22Rv1 (cell line): ENCODE measurements at regions not wholly inside any gene's neighbourhood (a gene's known extent, or its start where the extent isn't known, plus 50 kb on each side); places are given as distances from the start of the nearest gene placed in this dataset.

Experiments
- ZFX ChIP-seq: fragments of 450-650 bp; IDR thresholded peaks from 2 replicates; pipeline ENCODE4 v1.6.1; 2017; ENCODE audit warnings: antibody characterized with exemption, borderline replicate concordance
- TF ChIP-seq, protein P1 (sequence below): fragments of 450-650 bp; IDR thresholded peaks from 2 replicates; pipeline ENCODE4 v1.5.1; 2017; ENCODE audit warnings: mild to moderate bottlenecking

DNA sequence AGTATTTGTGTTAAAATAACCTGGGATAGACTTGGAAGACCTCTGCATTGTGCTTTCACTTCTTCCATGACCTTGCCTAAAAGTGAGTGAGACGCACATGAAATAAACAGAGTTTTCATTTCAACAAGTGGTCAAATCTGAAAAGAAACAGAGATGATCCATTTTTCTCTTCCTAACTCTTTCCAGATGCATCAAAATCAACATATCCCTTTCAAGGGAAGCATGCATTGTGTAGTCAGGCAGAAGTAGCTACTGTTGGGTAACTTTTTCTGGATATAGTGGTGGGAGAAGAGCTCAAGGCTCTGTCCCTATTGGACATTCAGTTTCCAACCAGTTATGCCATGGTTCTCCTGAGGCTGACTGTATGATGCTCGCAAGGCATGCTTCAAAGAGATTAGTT is 233.0 kb upstream of the JAG1 start:
- TF ChIP-seq, protein P1, sequence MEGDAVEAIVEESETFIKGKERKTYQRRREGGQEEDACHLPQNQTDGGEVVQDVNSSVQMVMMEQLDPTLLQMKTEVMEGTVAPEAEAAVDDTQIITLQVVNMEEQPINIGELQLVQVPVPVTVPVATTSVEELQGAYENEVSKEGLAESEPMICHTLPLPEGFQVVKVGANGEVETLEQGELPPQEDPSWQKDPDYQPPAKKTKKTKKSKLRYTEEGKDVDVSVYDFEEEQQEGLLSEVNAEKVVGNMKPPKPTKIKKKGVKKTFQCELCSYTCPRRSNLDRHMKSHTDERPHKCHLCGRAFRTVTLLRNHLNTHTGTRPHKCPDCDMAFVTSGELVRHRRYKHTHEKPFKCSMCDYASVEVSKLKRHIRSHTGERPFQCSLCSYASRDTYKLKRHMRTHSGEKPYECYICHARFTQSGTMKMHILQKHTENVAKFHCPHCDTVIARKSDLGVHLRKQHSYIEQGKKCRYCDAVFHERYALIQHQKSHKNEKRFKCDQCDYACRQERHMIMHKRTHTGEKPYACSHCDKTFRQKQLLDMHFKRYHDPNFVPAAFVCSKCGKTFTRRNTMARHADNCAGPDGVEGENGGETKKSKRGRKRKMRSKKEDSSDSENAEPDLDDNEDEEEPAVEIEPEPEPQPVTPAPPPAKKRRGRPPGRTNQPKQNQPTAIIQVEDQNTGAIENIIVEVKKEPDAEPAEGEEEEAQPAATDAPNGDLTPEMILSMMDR = no peak
- TF ChIP-seq ZFX = no peak
